ENCODE measurements at regions not wholly inside any gene's neighbourhood (a gene's known extent, or its start where the extent isn't known, plus 50 kb on each side); places are given as distances from the start of the nearest gene placed in this dataset.
A peak's percentile ranks its signal among the peaks of the same experiment; 100 is the strongest.
"Not testable (repeated sequence)": the region's sequence is repeated elsewhere in the genome, so short reads cannot be mapped to it uniquely, and the experiment has no call there.

- DNase-seq (ENCODE audit: low read depth), result no peak
These were observed 345.7 kb upstream of the FAT1 start for GRCh38 chr4:187069398-187069797.

GRCh38 chr4:187070158-187070557, 346.5 kb upstream of the FAT1 start:
- no peak for DNase-seq (ENCODE audit: low read depth)

- DNase-seq (ENCODE audit: low read depth), result no peak
These were observed 347.1 kb upstream of the FAT1 start for GRCh38 chr4:187070740-187071139.

- no peak for DNase-seq (ENCODE audit: low read depth)
These were observed 348.4 kb upstream of the FAT1 start for GRCh38 chr4:187071946-187072600.

GRCh38 chr4:187073820-187074219, 350.2 kb upstream of the FAT1 start:
- no peak for DNase-seq (ENCODE audit: low read depth)

- no peak for DNase-seq (ENCODE audit: low read depth)
These were observed 351.9 kb upstream of the FAT1 start for GRCh38 chr4:187075514-187075913.

GRCh38 chr4:187077744-187078401, 354.2 kb upstream of the FAT1 start:
- no peak for DNase-seq (ENCODE audit: low read depth)

GRCh38 chr4:187084701-187085100, 361.0 kb upstream of the FAT1 start:
- DNase-seq (ENCODE audit: low read depth), result no peak

GRCh38 chr4:187085339-187085738, 361.7 kb upstream of the FAT1 start:
- DNase-seq (ENCODE audit: low read depth), result no peak

GRCh38 chr4:187086151-187086550, 362.5 kb upstream of the FAT1 start:
- DNase-seq (ENCODE audit: low read depth), result no peak

GRCh38 chr4:187088070-187088799, 364.6 kb upstream of the FAT1 start:
- no peak for DNase-seq (ENCODE audit: low read depth)

- peak; percentile 56 for DNase-seq (ENCODE audit: low read depth)
These were observed 366.7 kb upstream of the FAT1 start for GRCh38 chr4:187090401-187090800.

- DNase-seq (ENCODE audit: low read depth), result not testable (repeated sequence)
These were observed 367.2 kb upstream of the FAT1 start for GRCh38 chr4:187090832-187091231.

- DNase-seq (ENCODE audit: low read depth), result no peak
These were observed 370.5 kb upstream of the FAT1 start for GRCh38 chr4:187094144-187094543.

GRCh38 chr4:187098429-187098828, 374.8 kb upstream of the FAT1 start:
- no peak for DNase-seq (ENCODE audit: low read depth)

- DNase-seq (ENCODE audit: low read depth), result no peak
These were observed 379.7 kb upstream of the FAT1 start for GRCh38 chr4:187103351-187103750.

GRCh38 chr4:187108845-187109244, 385.2 kb upstream of the FAT1 start:
- DNase-seq (ENCODE audit: low read depth), result no peak

GRCh38 chr4:187109636-187110035, 386.0 kb upstream of the FAT1 start:
- no peak for DNase-seq (ENCODE audit: low read depth)

- DNase-seq (ENCODE audit: low read depth), result no peak
These were observed 394.5 kb upstream of the FAT1 start for GRCh38 chr4:187118166-187118565.

GRCh38 chr4:187118602-187119120, 395.0 kb upstream of the FAT1 start:
- no peak for DNase-seq (ENCODE audit: low read depth)

GRCh38 chr4:187124331-187124730, 400.7 kb upstream of the FAT1 start:
- DNase-seq (ENCODE audit: low read depth), result no peak

GRCh38 chr4:187125062-187125461, 401.4 kb upstream of the FAT1 start:
- DNase-seq (ENCODE audit: low read depth), result no peak

- no peak for DNase-seq (ENCODE audit: low read depth)
These were observed 403.8 kb upstream of the FAT1 start for GRCh38 chr4:187127456-187127855.
